Right lobe of liver (tissue), 6 donors: ENCODE measurements at regions not wholly inside any gene's neighbourhood (a gene's known extent, or its start where the extent isn't known, plus 50 kb on each side); places are given as distances from the start of the nearest gene placed in this dataset.

Source experiments
- ATAC-seq, 4 donors: fragments of 200-7000 bp; cut with Tn5 transposase; one replicate each; pipeline ENCODE4 v1.9.1; 2020; ENCODE audit warnings: mild to moderate bottlenecking in 4 of 4, moderate library complexity in 4 of 4
- DNase-seq, 3 donors: peaks; one replicate each; pipeline ENCODE4 v3.0.0-alpha.2; 2020
- H3K27ac ChIP-seq, 3 donors: fragments of 200-600 bp; one replicate each; pipeline ENCODE4 v1.8.0; 2022
- H3K27me3 ChIP-seq, 2 donors: fragments of 200-600 bp; one replicate each; pipeline ENCODE4 v1.8.0; 2022
- H3K36me3 ChIP-seq, 4 donors: fragments of 200-600 bp; sonication (generic) in 1 of 4; one replicate each; pipeline versions ENCODE4 v1.5.1 to v1.8.0; 2017 to 2022; ENCODE audit warnings: control low read depth in 1 of 4
- H3K4me1 ChIP-seq, 4 donors: fragments of 200-600 bp; sonication (generic) in 1 of 4; one replicate each; pipeline versions ENCODE4 v1.5.1 to v1.8.0; 2017 to 2022; ENCODE audit warnings: control low read depth in 1 of 4
- H3K4me3 ChIP-seq, 3 donors: fragments of 200-600 bp; one replicate each; pipeline ENCODE4 v1.8.0; 2022
- H3K9me3 ChIP-seq, 4 donors: fragments of 200-600 bp; sonication (generic) in 1 of 4; one replicate each; pipeline versions ENCODE4 v1.5.1 to v1.8.0; 2017 to 2022; ENCODE audit warnings: control low read depth in 1 of 4
- CTCF ChIP-seq, 4 donors: fragments of 200-600 bp in 3 of 4; fragments of 450-650 bp in 1 of 4; IDR thresholded peaks; one replicate each; pipeline versions ENCODE4 v1.5.1 to v1.8.0; 2016 to 2022; ENCODE audit warnings: antibody characterized with exemption in 4 of 4, mild to moderate bottlenecking in 2 of 4
- POLR2A ChIP-seq: fragments of 450-650 bp; IDR thresholded peaks from one replicate; pipeline ENCODE4 v1.6.1; 2017; ENCODE audit warnings: antibody characterized with exemption, mild to moderate bottlenecking
- WGBS: methylation state at CpG from one replicate; pipeline ENCODE4 v1.1.6; 2018; ENCODE audit warnings: low coverage, low lambda C conversion rate; ENCODE audit not compliant: insufficient coverage; ENCODE audit errors: missing lambda C conversion rate; 5-methylcytosine and 5-hydroxymethylcytosine counted together
- intact Hi-C, 2 donors: fragments of 100-400 bp; cut with DNase I; formaldehyde crosslinking; loops; one replicate each; pipeline versions ENCODE4 v1.11.2 to v1.14.1; 2022
- donor health status: DM: no; HTN: yes; CAD: no.
- donor health status: DM: no; HTN: no; CAD: no.
- donor health status: DM: no; HTN: no; CAD: no.
- donor health status: DM: no; HTN: yes; CAD: no.
- donor health status: DM: no; HTN: yes; CAD: no.

GRCh38 chr18:54433368-54433767 lies 75.7 kb downstream of the C18orf54 start:
- DNase-seq = no peak
- Histone ChIP-seq H3K4me3 (no peak overlapping the region), H3K27ac (no peak overlapping the region), H3K4me1 (no peaks in the 10 kb centered on the region), H3K27me3 (no peaks in the 10 kb centered on the region), H3K9me3 (no peaks in the 10 kb centered on the region), H3K36me3 (no peaks in the 10 kb centered on the region)
- TF ChIP-seq POLR2A (no peak), CTCF (IDR thresholded peaks at IDR 0.05) (no peak)
- intact Hi-C loops = no loop called here
- no peak for ATAC-seq
- 43% methylated on average over 5 of the region's 5 CpGs for WGBS

- H3K9me3 ChIP-seq = no peaks in the 10 kb centered on the region
- ATAC-seq (no peak), DNase-seq (no peak)
- intact Hi-C loops = no loop called here
- H3K4me1 ChIP-seq = no peaks in the 10 kb centered on the region
- no peak overlapping the region for H3K27ac ChIP-seq
- 50% methylated on average over 1 of the region's 1 CpG for WGBS
- H3K27me3 ChIP-seq = no peaks in the 10 kb centered on the region
- no peaks in the 10 kb centered on the region for H3K36me3 ChIP-seq
- no peak for TF ChIP-seq POLR2A
- no peak for TF ChIP-seq CTCF (IDR thresholded peaks at IDR 0.05)
- no peak overlapping the region for H3K4me3 ChIP-seq
These were observed 76.2 kb downstream of the C18orf54 start for GRCh38 chr18:54433857-54434256.

GRCh38 chr18:54434453-54434852 lies 76.7 kb downstream of the C18orf54 start:
- ATAC-seq = no peak
- WGBS = 12% methylated on average over 1 of the region's 1 CpG

GRCh38 chr18:54436501-54436900 lies 78.8 kb downstream of the C18orf54 start:
- TF ChIP-seq POLR2A (no peak), CTCF (IDR thresholded peaks at IDR 0.05) (no peak)

More at GRCh38 chr18:54434453-54434852, 76.7 kb downstream of the C18orf54 start:
- intact Hi-C loops = no loop called here
- no peaks in the 10 kb centered on the region for H3K36me3 ChIP-seq
- H3K27me3 ChIP-seq = no peaks in the 10 kb centered on the region
- DNase-seq = no peak
- H3K4me3 ChIP-seq = no peak overlapping the region
- TF ChIP-seq POLR2A (no peak), CTCF (IDR thresholded peaks at IDR 0.05) (no peak)
- H3K9me3 ChIP-seq = no peaks in the 10 kb centered on the region
- no peaks in the 10 kb centered on the region for H3K4me1 ChIP-seq
- H3K27ac ChIP-seq = no peak overlapping the region

GRCh38 chr18:54440292-54440691 lies 82.6 kb downstream of the C18orf54 start:
- Histone ChIP-seq H3K9me3 (no peaks in the 10 kb centered on the region), H3K4me3 (no peak overlapping the region), H3K27me3 (no peaks in the 10 kb centered on the region), H3K36me3 (no peaks in the 10 kb centered on the region), H3K27ac (no peak overlapping the region), H3K4me1 (no peaks in the 10 kb centered on the region)
- DNase-seq = no peak
- intact Hi-C loops = loop anchor here in 1 of 2 donors (10.0 kb wide), 1 partner anchor 235 kb away; no protein-coding TSS in a partner anchor
- WGBS = 38% methylated on average over 1 of the region's 1 CpG
- no peak for TF ChIP-seq POLR2A
- no peak for TF ChIP-seq CTCF (IDR thresholded peaks at IDR 0.05)
- no peak for ATAC-seq

More at GRCh38 chr18:54436501-54436900, 78.8 kb downstream of the C18orf54 start:
- no peaks in the 10 kb centered on the region for H3K4me1 ChIP-seq
- H3K27me3 ChIP-seq = no peaks in the 10 kb centered on the region
- H3K9me3 ChIP-seq = no peaks in the 10 kb centered on the region
- DNase-seq (no peak), ATAC-seq (no peak)
- WGBS = 42% methylated on average over 5 of the region's 5 CpGs
- no peak overlapping the region for H3K4me3 ChIP-seq
- intact Hi-C loops = no loop called here
- H3K27ac ChIP-seq = no peak overlapping the region
- H3K36me3 ChIP-seq = no peaks in the 10 kb centered on the region
